ENCODE measurements at regions not wholly inside any gene's neighbourhood (a gene's known extent, or its start where the extent isn't known, plus 50 kb on each side); places are given as distances from the start of the nearest gene placed in this dataset.

- DNase-seq (ENCODE audit: low spot score) = no peak
Measured at GRCh38 chr18:71523483-71524435, 1020.4 kb downstream of the CBLN2 start.

DNA sequence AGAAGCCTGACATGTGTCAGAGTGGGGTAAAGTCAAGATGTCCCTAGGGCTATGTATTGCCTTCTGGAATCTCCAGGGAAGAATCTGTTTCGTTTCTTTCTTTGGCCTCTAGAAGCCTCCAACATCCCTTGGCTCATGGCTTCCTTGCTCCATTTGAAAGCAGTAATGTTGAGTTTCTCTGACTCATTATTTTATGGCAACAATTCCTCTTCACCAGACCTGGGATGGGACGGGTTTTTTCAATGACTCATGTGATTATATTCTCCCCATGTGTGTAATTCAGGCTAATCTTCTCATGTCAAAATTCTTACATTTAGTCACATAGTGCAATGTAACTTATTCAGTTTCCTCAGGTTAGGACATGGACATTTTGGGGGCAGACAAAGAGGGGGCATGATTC, 1038.6 kb downstream of the CBLN2 start:
- DNase-seq (ENCODE audit: low spot score) = no peak

DNA sequence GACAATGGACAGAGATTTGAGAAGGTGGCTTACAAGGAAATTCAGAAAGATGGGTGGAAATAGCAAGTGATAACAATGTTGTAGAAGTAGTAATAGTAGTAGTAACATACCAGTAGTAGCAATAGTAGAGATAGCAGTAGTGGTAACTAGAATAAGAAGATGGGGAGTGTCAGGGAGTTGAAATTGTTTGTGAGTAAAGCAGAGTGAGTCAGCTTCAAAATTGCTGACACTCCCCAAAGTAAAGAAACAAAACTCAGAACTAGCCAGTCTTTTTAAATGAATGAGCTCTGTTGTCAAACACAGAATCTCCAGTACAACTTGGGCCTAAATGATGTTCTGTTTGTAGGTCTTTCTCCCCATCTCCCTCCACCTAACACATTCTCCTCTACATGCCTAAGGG, 1040.9 kb downstream of the CBLN2 start:
- DNase-seq (ENCODE audit: low spot score) = no peak

- DNase-seq (ENCODE audit: low spot score) = no peak
Measured at GRCh38 chr18:71485611-71486010, 1058.5 kb downstream of the CBLN2 start.

GRCh38 chr18:71471963-71472725, 1072.0 kb downstream of the CBLN2 start:
- DNase-seq (ENCODE audit: low spot score) = no peak

GRCh38 chr18:71456206-71456605, 1087.9 kb downstream of the CBLN2 start:
- DNase-seq (ENCODE audit: low spot score) = no peak

GRCh38 chr18:71450257-71450656, 1093.9 kb downstream of the CBLN2 start:
- DNase-seq (ENCODE audit: low spot score) = no peak

GRCh38 chr18:71443706-71444480, 1100.2 kb downstream of the CBLN2 start:
- no peak for DNase-seq (ENCODE audit: low spot score)

DNA sequence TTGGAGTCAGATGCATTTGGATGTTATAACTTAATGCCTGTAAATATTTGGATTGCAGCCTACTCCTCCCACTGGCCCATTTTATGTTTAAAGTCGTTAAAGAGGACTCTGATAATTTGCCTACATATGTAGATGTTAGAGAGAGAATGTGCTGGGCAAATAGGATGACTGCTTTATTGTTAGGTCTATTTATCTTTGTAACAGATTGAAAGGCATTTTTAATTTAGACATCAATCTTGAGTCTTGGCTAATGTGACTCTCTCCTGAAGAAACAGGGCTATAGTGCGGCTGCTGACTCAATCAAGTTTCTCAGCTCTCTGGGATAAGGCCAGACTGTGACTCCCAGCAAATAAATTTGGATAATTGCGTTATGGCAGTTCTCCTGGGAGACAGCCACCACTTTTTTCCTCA, 1101.4 kb downstream of the CBLN2 start:
- DNase-seq (ENCODE audit: low spot score) = no peak

GRCh38 chr18:71441156-71441555, 1103.0 kb downstream of the CBLN2 start:
- no peak for DNase-seq (ENCODE audit: low spot score)

DNA sequence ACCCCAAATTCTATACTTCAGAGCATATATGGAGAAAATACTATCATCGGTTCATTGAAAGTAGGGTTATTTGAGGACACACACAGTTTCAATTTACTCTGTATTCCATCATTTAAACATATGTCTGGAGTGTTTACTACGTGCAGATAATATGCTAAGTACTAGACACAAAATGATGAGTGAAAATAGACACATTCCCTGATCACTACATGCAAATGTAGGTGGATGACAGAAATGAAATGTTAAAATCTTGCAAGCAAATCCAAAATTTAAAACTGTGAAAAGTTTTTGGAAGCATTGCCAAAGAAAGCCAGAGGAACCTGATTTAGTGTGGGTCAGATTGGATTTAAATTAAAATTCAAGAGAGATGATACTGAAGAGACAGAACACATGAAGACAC, 1106.6 kb downstream of the CBLN2 start:
- no peak for DNase-seq (ENCODE audit: low spot score)

- DNase-seq (ENCODE audit: low spot score) = no peak
Measured at GRCh38 chr18:71433373-71433772, 1110.8 kb downstream of the CBLN2 start.

DNA sequence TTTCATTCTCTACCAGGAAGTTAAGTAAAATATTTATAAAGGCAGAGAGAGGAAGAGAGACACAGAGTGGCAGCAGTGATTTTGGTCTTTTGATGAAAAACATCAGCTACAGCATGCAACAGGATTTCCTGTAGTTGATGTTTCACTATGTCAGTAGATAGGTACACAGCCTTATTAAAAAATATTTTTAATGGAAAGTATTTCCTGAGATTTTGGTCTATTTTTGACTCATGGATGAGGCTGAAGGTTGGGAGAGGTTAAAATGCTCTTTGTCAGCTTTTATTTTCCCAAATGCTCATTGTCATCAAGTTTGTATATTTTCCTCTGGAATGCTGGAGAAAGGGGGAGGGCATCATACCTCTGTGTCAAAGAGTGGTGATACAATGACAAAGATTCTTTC, 1112.5 kb downstream of the CBLN2 start:
- DNase-seq (ENCODE audit: low spot score) = no peak

- no peak for DNase-seq (ENCODE audit: low spot score)
Measured at GRCh38 chr18:71431171-71431570, 1113.0 kb downstream of the CBLN2 start.

DNA sequence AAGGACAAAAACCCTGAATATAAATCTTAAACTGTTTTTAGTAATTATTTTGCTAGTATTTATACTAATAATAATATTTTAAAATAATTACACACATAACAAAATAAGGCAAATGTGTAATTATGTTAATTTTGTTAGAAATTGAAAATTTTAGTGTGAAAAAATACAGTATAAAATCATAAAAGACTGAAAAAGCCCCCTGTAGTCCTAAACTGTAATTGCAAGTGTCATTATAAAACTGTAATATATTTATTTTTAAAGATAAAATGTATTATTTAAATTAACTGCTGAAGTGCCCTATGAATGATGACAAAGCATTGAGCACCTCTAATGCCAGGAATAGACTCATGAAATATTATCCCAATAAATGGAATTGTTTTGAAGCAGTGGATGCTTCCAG, 1117.7 kb downstream of the CBLN2 start:
- DNase-seq (ENCODE audit: low spot score) = no peak

DNA sequence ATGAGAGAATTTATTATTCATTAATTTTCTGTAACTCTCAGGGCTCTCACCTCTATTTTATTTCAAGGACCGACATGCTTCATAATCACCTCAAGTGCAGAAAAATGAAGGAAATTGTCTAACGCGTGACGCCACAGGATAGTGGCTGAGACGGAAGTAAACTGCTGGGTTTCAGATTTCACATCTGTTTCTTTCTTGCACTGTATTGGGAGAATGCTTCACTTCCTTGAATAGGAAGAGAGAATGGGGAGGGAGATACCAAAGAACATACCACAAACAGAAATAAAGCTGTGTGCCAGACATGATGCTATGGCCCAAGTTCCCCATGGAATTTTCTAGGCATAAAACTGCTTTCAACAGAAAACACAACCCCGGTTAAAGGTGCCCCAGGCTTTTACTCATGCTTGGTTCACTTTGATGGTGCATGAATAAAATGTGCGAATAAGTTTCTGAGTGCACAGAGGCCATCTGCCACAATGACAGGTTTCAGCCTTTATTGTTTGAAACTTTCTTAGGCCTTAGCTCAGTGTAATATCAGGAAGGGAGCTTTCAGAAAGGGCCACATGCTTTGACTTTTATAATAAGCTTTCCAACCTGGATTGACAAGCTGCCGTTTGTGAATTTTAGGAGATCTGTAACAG, 1116.4 kb downstream of the SOCS6 start:
- no peak for DNase-seq (ENCODE audit: low spot score)

- DNase-seq (ENCODE audit: low spot score) = no peak
Measured at GRCh38 chr18:71403501-71403900, 1114.7 kb downstream of the SOCS6 start.

DNA sequence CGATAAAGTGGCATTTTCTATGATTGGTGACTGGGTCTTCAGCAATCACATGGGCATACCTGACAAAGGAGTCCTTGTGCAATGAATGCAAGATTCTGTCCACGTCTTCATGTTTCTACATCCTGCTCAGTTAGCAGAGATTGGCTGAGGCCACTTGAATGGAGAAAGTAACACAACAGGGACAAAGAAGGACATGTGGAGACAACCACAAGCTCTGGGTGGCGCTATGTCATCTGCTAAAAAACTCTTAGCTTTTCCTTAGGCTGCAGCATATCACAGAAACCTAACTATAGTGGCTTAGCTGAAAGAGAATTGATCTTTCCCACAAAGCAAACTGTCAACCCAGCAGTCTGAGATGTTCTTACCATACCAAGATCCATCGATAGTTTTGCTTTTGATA, 1109.7 kb downstream of the SOCS6 start:
- no peak for DNase-seq (ENCODE audit: low spot score)

GRCh38 chr18:71388148-71388547, 1099.3 kb downstream of the SOCS6 start:
- DNase-seq (ENCODE audit: low spot score) = no peak

DNA sequence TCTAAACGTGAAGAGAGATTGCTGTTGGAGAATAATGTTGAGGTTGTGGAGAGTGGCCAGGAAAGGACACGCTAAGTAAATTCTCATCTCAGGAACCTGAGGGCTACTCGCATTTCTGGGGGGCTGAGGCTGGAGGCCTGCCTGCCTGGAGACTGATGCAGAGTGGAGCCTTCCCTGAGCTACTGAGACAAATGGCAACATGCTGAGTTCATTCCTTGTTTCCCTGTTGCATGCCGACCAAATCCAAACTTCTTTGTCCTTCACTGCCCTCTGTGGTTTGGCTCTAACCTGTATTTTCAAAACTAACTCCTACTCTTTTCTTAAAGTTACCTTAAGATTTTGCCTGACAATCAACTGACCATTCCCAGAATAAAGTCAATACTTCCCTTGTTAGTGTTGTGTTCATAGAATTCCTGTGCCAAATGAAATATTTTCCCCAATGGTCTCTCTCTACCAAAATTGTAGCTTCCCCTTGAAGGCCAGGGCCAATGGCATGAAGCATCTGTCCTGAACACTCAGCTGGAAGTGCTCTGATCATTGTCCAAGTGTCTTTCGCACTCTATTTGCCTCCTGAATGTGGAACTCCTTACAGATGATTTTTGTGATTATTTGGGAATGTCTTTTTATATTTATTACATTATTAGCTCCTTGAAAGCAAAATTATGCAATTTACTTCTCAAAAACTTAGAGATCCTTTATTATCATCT, 1085.6 kb downstream of the SOCS6 start:
- no peak for DNase-seq (ENCODE audit: low spot score)

GRCh38 chr18:71371951-71372605, 1083.2 kb downstream of the SOCS6 start:
- DNase-seq (ENCODE audit: low spot score) = no peak
